GM19468 (cell line): ENCODE measurements at regions not wholly inside any gene's neighbourhood (a gene's known extent, or its start where the extent isn't known, plus 50 kb on each side); places are given as distances from the start of the nearest gene placed in this dataset.

Source experiments
- ATAC-seq: cut with Tn5 transposase; IDR thresholded peaks from one replicate; pipeline ENCODE4 v1.9.1; 2021; ENCODE audit warnings: mild to moderate bottlenecking, moderate library complexity, moderate number of reproducible peaks; ENCODE audit not compliant: unreplicated experiment; ENCODE audit errors: extremely low read depth

- no peak for ATAC-seq
These were observed 1952.6 kb downstream of the MAT2B start for GRCh38 chr5:165457859-165458481.

GRCh38 chr5:165459232-165459631 is 1953.8 kb downstream of the MAT2B start:
- no peak for ATAC-seq

GRCh38 chr5:165460911-165461310 is 1955.5 kb downstream of the MAT2B start:
- ATAC-seq, result no peak

- ATAC-seq, result no peak
These were observed 1972.1 kb downstream of the MAT2B start for GRCh38 chr5:165477546-165477945.

- no peak for ATAC-seq
These were observed 1990.5 kb downstream of the MAT2B start for GRCh38 chr5:165495829-165496380.

GRCh38 chr5:165497707-165498106 is 1992.3 kb downstream of the MAT2B start:
- no peak for ATAC-seq

GRCh38 chr5:165502893-165503691 is 1997.7 kb downstream of the MAT2B start:
- ATAC-seq, result no peak

- ATAC-seq, result no peak
These were observed 1999.3 kb downstream of the MAT2B start for GRCh38 chr5:165504674-165505073.

GRCh38 chr5:165508286-165508685 is 2002.9 kb downstream of the MAT2B start:
- no peak for ATAC-seq

- no peak for ATAC-seq
These were observed 2003.4 kb downstream of the MAT2B start for GRCh38 chr5:165508861-165509260.

- no peak for ATAC-seq
These were observed 2016.6 kb downstream of the MAT2B start for GRCh38 chr5:165521816-165522610.

GRCh38 chr5:165525271-165525670 is 2019.9 kb downstream of the MAT2B start:
- no peak for ATAC-seq

GRCh38 chr5:165526357-165526756 is 2020.9 kb downstream of the MAT2B start:
- ATAC-seq, result no peak

GRCh38 chr5:165527577-165527976 is 2022.2 kb downstream of the MAT2B start:
- ATAC-seq, result no peak

GRCh38 chr5:165538065-165538464 is 2032.6 kb downstream of the MAT2B start:
- no peak for ATAC-seq

GRCh38 chr5:165559645-165560044 is 2054.2 kb downstream of the MAT2B start:
- ATAC-seq, result no peak

GRCh38 chr5:165560648-165561047 is 2055.2 kb downstream of the MAT2B start:
- no peak for ATAC-seq

GRCh38 chr5:165565911-165566310 is 2060.5 kb downstream of the MAT2B start:
- no peak for ATAC-seq

- no peak for ATAC-seq
These were observed 2064.1 kb downstream of the MAT2B start for GRCh38 chr5:165569551-165569950.

GRCh38 chr5:165573445-165573844 is 2068.0 kb downstream of the MAT2B start:
- ATAC-seq, result no peak

- ATAC-seq, result no peak
These were observed 2068.7 kb downstream of the MAT2B start for GRCh38 chr5:165574100-165574499.
